GM12878 (cell line): ENCODE measurements at regions not wholly inside any gene's neighbourhood (a gene's known extent, or its start where the extent isn't known, plus 50 kb on each side); places are given as distances from the start of the nearest gene placed in this dataset.

Source experiments
- ATAC-seq: fragments of 200-7000 bp; cut with Tn5 transposase; 3 replicates; pipeline ENCODE4 v1.9.1; 2020; ENCODE audit warnings: mild to moderate bottlenecking, moderate library complexity
- BruUV-seq: library from RNA; stranded (reverse); fragments of 400-500 nt; replicated peaks from 2 replicates; lab custom pipeline; 2021; lab: Mats Ljungman, UMichigan
- CTCF ChIA-PET: fragments of 300-600 bp; sonication (Branson Sonifier 250); formaldehyde crosslinking; extraction: SDS; loops from one replicate; lab custom pipeline; 2021; ENCODE audit warnings: inconsistent platforms; lab: Yijun Ruan, JAX
- POLR2A ChIA-PET: fragments of 350-600 bp; formaldehyde crosslinking; extraction: SDS; loops from one replicate; lab custom pipeline; 2021; ENCODE audit warnings: inconsistent platforms; lab: Charles Lee
- RAD21 ChIA-PET: fragments of 300-600 bp; sonication (Branson Sonifier 250); formaldehyde crosslinking; loops from one replicate; lab custom pipeline; 2023; ENCODE audit warnings: antibody characterized with exemption; ENCODE audit not compliant: unreplicated experiment; lab: Charles Lee
- SMC1A ChIA-PET: fragments of 300-600 bp; sonication (Branson Sonifier 250); formaldehyde crosslinking; loops from one replicate; lab custom pipeline; 2023; ENCODE audit not compliant: unreplicated experiment, uncharacterized antibody; lab: Charles Lee
- DNase-seq: peaks from one replicate; pipeline ENCODE4 v3.0.0-alpha.2; 2011; ENCODE audit warnings: low read depth, low spot score
- FAIRE-seq: peaks from 3 replicates; lab custom pipeline; 2011; peaks lifted over from hg19 to GRCh38; lab: Jason Lieb, UNC
- H2AFZ ChIP-seq: 2 replicates; pipeline ENCODE4 v1.6.0; 2011; ENCODE audit warnings: low read depth, low read length, control low read depth; ENCODE audit not compliant: control insufficient read depth
- H3K27ac ChIP-seq: 2 replicates; pipeline ENCODE4 v1.5.1; 2011; ENCODE audit warnings: control low read depth; ENCODE audit not compliant: control insufficient read depth, insufficient read depth
- H3K27me3 ChIP-seq, 2 experiments: replicated peaks in 1 of 2; 2 replicates each; pipeline versions ENCODE4 v1.6.0 to v1.6.1; 2011; ENCODE audit warnings: low read length in 1 of 2; ENCODE audit not compliant: control insufficient read depth in 2 of 2, insufficient read depth in 2 of 2
- H3K36me3 ChIP-seq, 2 experiments: 2 replicates each; pipeline ENCODE4 v1.5.1; 2011; ENCODE audit warnings: low read length in 1 of 2; ENCODE audit not compliant: control insufficient read depth in 2 of 2, insufficient read depth in 2 of 2
- H3K4me1 ChIP-seq: 2 replicates; pipeline ENCODE4 v1.6.1; 2011; ENCODE audit warnings: mild to moderate bottlenecking, low read length, moderate library complexity, mixed read lengths; ENCODE audit not compliant: control insufficient read depth, insufficient read depth
- H3K4me2 ChIP-seq: 2 replicates; pipeline ENCODE4 v1.6.0; 2011; ENCODE audit warnings: control low read depth; ENCODE audit not compliant: control insufficient read depth, insufficient read depth
- H3K4me3 ChIP-seq: fragments of 200-600 bp; sonication (generic); 2 replicates; pipeline ENCODE4 v1.5.1; 2016
- H3K79me2 ChIP-seq: 2 replicates; pipeline ENCODE4 v1.6.0; 2011; ENCODE audit warnings: low read length; ENCODE audit not compliant: control insufficient read depth, insufficient read depth
- H3K9ac ChIP-seq: 2 replicates; pipeline ENCODE4 v1.8.0; 2011; ENCODE audit warnings: low read length, control low read depth, mixed read lengths; ENCODE audit not compliant: control insufficient read depth, insufficient read depth
- H3K9me3 ChIP-seq: replicated peaks from 3 replicates; pipeline ENCODE4 v1.5.1; 2011; ENCODE audit warnings: mild to moderate bottlenecking, low read length; ENCODE audit not compliant: control insufficient read depth, insufficient read depth
- H4K20me1 ChIP-seq: 2 replicates; pipeline ENCODE4 v1.6.0; 2011; ENCODE audit not compliant: control insufficient read depth, insufficient read depth
- CREB1 ChIP-seq: IDR thresholded peaks from 2 replicates; pipeline ENCODE4 v1.6.1; 2012; ENCODE audit warnings: low read depth, mild to moderate bottlenecking, inconsistent platforms
- ETV6 ChIP-seq, 2 experiments: fragments of 450-650 bp in 1 of 2; IDR thresholded peaks in 1 of 2; conservative IDR thresholded peaks in 1 of 2; 2 replicates each; pipeline ENCODE4 v1.6.1; 2014; ENCODE audit warnings: antibody characterized with exemption in 1 of 2, borderline replicate concordance in 1 of 2, low read depth in 1 of 2, mild to moderate bottlenecking in 1 of 2, moderate library complexity in 1 of 2
- HCFC1 ChIP-seq: fragments of 150-350 bp; IDR thresholded peaks from 2 replicates; pipeline ENCODE4 v1.6.1; 2014; ENCODE audit warnings: low read length
- HDAC2 ChIP-seq: fragments of 200-600 bp; sonication (generic); IDR thresholded peaks from 2 replicates; pipeline ENCODE4 v1.6.1; 2017
- IRF4 ChIP-seq: IDR thresholded peaks from 2 replicates; pipeline ENCODE4 v1.6.1; 2011; ENCODE audit warnings: low read depth, low read length
- PML ChIP-seq: IDR thresholded peaks from 2 replicates; pipeline ENCODE4 v1.6.1; 2012; ENCODE audit warnings: low read length, inconsistent platforms
- REST ChIP-seq: IDR thresholded peaks from 2 replicates; pipeline ENCODE4 v1.6.1; 2012; ENCODE audit warnings: mild to moderate bottlenecking, low read depth, low read length
- RUNX3 ChIP-seq: IDR thresholded peaks from 2 replicates; pipeline ENCODE4 v1.6.1; 2012; ENCODE audit warnings: low read length, inconsistent platforms
- SREBF1 ChIP-seq: IDR thresholded peaks from 2 replicates; pipeline ENCODE4 v1.6.1; 2012; ENCODE audit warnings: mild to moderate bottlenecking, low read length
- USF1 ChIP-seq: IDR thresholded peaks from 2 replicates; pipeline ENCODE4 v1.6.1; 2011; ENCODE audit warnings: borderline replicate concordance, low read depth, mild to moderate bottlenecking, moderate library complexity, mixed read lengths, low read length; ENCODE audit not compliant: insufficient read depth; ENCODE audit errors: extremely low read length
- ZNF274 ChIP-seq: IDR thresholded peaks from one replicate; pipeline ENCODE4 v1.8.0; 2011; ENCODE audit not compliant: insufficient read length, insufficient read depth
- ZNF622 ChIP-seq: fragments of 450-650 bp; IDR thresholded peaks from 2 replicates; pipeline ENCODE4 v1.6.1; 2017; ENCODE audit warnings: mild to moderate bottlenecking, inconsistent platforms
- WGBS: methylation state at CpG from one replicate; pipeline ENCODE4 v1.1.6; 2016; ENCODE audit warnings: low lambda C conversion rate; ENCODE audit not compliant: insufficient replicate concordance, insufficient coverage; ENCODE audit errors: missing lambda C conversion rate; 5-methylcytosine and 5-hydroxymethylcytosine counted together
- in situ Hi-C: fragments of 300-500 bp; cut with MboI; formaldehyde crosslinking; loops from 9 replicates; pipeline ENCODE4 v1.14.3; 2018; ENCODE audit warnings: mixed read lengths
- intact Hi-C: fragments of 100-400 bp; cut with micrococcal nuclease; formaldehyde crosslinking; loops from one replicate; pipeline ENCODE4 v1.14.2; 2022; ENCODE audit not compliant: unreplicated experiment

DNA sequence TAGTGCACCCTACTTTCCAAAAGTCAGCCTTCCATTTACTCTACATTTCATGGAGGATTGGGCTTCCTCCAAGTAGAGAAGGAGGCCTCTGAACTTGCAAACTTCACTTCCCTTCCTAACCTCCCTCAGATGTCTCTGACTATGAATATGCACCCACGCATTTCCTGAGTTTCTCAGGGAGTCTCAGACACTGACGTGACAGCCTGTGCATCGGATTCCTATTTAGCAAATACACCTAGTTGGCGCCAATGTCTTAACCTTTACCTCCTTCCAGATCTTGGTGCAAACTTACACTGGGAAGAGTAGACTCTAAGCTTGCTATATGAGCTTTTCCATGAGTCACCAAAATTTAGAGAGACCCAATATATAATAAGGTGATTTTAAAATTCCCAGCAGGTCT, 920.1 kb upstream of the AUTS2 start:
- Histone ChIP-seq H2AFZ (no peak overlapping the region), H3K4me2 (no peak overlapping the region), H3K9ac (no peak overlapping the region), H3K4me3 (no peak overlapping the region), H3K36me3 (no peaks in the 10 kb centered on the region), H4K20me1 (no peaks in the 10 kb centered on the region), H3K27me3 (no peaks in the 10 kb centered on the region), H3K9me3 (no peaks in the 10 kb centered on the region; the same call in 2 of the 3 replicates), H3K4me1 (no peaks in the 10 kb centered on the region), H3K27ac (no peak overlapping the region), H3K79me2 (no peaks in the 10 kb centered on the region)
- BruUV-seq, result no TSS peak
- TF ChIP-seq SREBF1, result no peak
- TF ChIP-seq REST, result no peak
- TF ChIP-seq CREB1, result no peak
- TF ChIP-seq ETV6 (conservative IDR thresholded peaks at IDR 0.05 in 1 of 2, IDR thresholded peaks at IDR 0.05 in 1 of 2; ENCODE audit: borderline replicate concordance in 1 of 2, low read depth in 1 of 2), result no peak
- no peak for TF ChIP-seq RUNX3
- no peak for TF ChIP-seq HDAC2
- no peak for TF ChIP-seq IRF4
- no peak for TF ChIP-seq HCFC1
- TF ChIP-seq ZNF274, result no peak
- no peak for TF ChIP-seq ZNF622
- no peak for TF ChIP-seq USF1
- no peak for TF ChIP-seq PML
- no peak for ATAC-seq
- RAD21 ChIA-PET, result no interaction called here
- WGBS, result 31% methylated on average over 4 of the region's 4 CpGs
- FAIRE-seq, result no peak
- in situ Hi-C loops (no loop called here), intact Hi-C loops (no loop called here)
- SMC1A ChIA-PET, result no interaction called here
- CTCF ChIA-PET, result interaction anchor here (0.6 kb wide), 1 partner anchor 92 kb away, joined by 3 read pairs; no protein-coding TSS in a partner anchor
- DNase-seq, result no peak
- POLR2A ChIA-PET, result no interaction called here
